HEK293 (cell line): ENCODE measurements at regions not wholly inside any gene's neighbourhood (a gene's known extent, or its start where the extent isn't known, plus 50 kb on each side); places are given as distances from the start of the nearest gene placed in this dataset.
A peak's percentile ranks its signal among the peaks of the same experiment; 100 is the strongest.

ENCODE experiments used
- EGR2 ChIP-seq: fragments of 450-650 bp; formaldehyde crosslinking; IDR thresholded peaks from 2 replicates; pipeline ENCODE4 v1.5.1; 2016; ENCODE audit warnings: low read depth, missing biosample characterization, missing genetic modification characterization
- GFI1B ChIP-seq: fragments of 450-650 bp; formaldehyde crosslinking; IDR thresholded peaks from 2 replicates; pipeline ENCODE4 v1.5.1; 2016; ENCODE audit warnings: missing biosample characterization, missing genetic modification characterization
- HOXC10 ChIP-seq: sonication (generic); formaldehyde crosslinking; IDR thresholded peaks from 2 replicates; pipeline ENCODE4 v1.8.1; 2023; ENCODE audit warnings: mild to moderate bottlenecking, missing genetic modification reagents
- KLF16 ChIP-seq: fragments of 450-650 bp; formaldehyde crosslinking; IDR thresholded peaks from 2 replicates; pipeline ENCODE4 v1.5.1; 2017; ENCODE audit warnings: missing biosample characterization, missing genetic modification characterization
- KLF7 ChIP-seq: fragments of 450-650 bp; formaldehyde crosslinking; IDR thresholded peaks from 2 replicates; pipeline ENCODE4 v1.5.1; 2016; ENCODE audit warnings: missing biosample characterization, missing genetic modification characterization, borderline replicate concordance
- KLF8 ChIP-seq: fragments of 450-650 bp; formaldehyde crosslinking; IDR thresholded peaks from 2 replicates; pipeline ENCODE4 v1.5.1; 2016; ENCODE audit warnings: missing biosample characterization, missing genetic modification characterization
- PBX3 ChIP-seq: sonication (generic); formaldehyde crosslinking; IDR thresholded peaks from 2 replicates; pipeline ENCODE4 v1.8.1; 2022; ENCODE audit warnings: mild to moderate bottlenecking, moderate library complexity, missing genetic modification reagents
- REPIN1 ChIP-seq: fragments of 450-650 bp; formaldehyde crosslinking; IDR thresholded peaks from 2 replicates; pipeline ENCODE4 v1.5.1; 2017; ENCODE audit warnings: missing biosample characterization, missing genetic modification characterization, low read depth
- REST ChIP-seq: fragments of 450-650 bp; formaldehyde crosslinking; IDR thresholded peaks from 2 replicates; pipeline ENCODE4 v1.5.1; 2016; ENCODE audit warnings: missing biosample characterization, missing genetic modification characterization
- SETDB1 ChIP-seq: IDR thresholded peaks from one replicate; pipeline ENCODE4 v1.6.1; 2017; ENCODE audit warnings: mild to moderate bottlenecking, low read length, moderate library complexity, mixed read lengths; ENCODE audit not compliant: insufficient read length
- SP7 ChIP-seq: fragments of 450-650 bp; formaldehyde crosslinking; IDR thresholded peaks from 2 replicates; pipeline ENCODE4 v1.5.1; 2016; ENCODE audit warnings: missing biosample characterization, missing genetic modification characterization
- TCF7L2 ChIP-seq: IDR thresholded peaks from 2 replicates; pipeline ENCODE4 v1.6.1; 2011; ENCODE audit warnings: low read depth, mild to moderate bottlenecking, inconsistent platforms, low read length, moderate library complexity, borderline replicate concordance
- TRIM28 ChIP-seq: IDR thresholded peaks from 2 replicates; pipeline ENCODE4 v1.6.1; 2011; ENCODE audit warnings: low read length, control low read depth, borderline replicate concordance
- ZBTB17 ChIP-seq: fragments of 450-650 bp; formaldehyde crosslinking; IDR thresholded peaks from 2 replicates; pipeline ENCODE4 v1.5.1; 2016; ENCODE audit warnings: missing biosample characterization, missing genetic modification characterization
- ZEB2 ChIP-seq: fragments of 450-650 bp; formaldehyde crosslinking; IDR thresholded peaks from 2 replicates; pipeline ENCODE4 v1.5.1; 2016; ENCODE audit warnings: missing biosample characterization, missing genetic modification characterization
- ZFP37 ChIP-seq: fragments of 450-650 bp; formaldehyde crosslinking; IDR thresholded peaks from 2 replicates; pipeline ENCODE4 v1.5.1; 2016; ENCODE audit warnings: missing biosample characterization, missing genetic modification characterization
- ZIC2 ChIP-seq: fragments of 450-650 bp; formaldehyde crosslinking; IDR thresholded peaks from 2 replicates; pipeline ENCODE4 v1.5.1; 2016; ENCODE audit warnings: missing biosample characterization, missing genetic modification characterization
- ZNF140 ChIP-seq: fragments of 450-650 bp; formaldehyde crosslinking; IDR thresholded peaks from 2 replicates; pipeline ENCODE4 v1.5.1; 2016; ENCODE audit warnings: missing biosample characterization, missing genetic modification characterization
- ZNF335 ChIP-seq: fragments of 450-650 bp; formaldehyde crosslinking; conservative IDR thresholded peaks from 2 replicates; pipeline ENCODE4 v1.5.1; 2016; ENCODE audit warnings: missing biosample characterization, missing genetic modification characterization
- ZNF362 ChIP-seq: fragments of 450-650 bp; formaldehyde crosslinking; IDR thresholded peaks from 2 replicates; pipeline ENCODE4 v1.5.1; 2016; ENCODE audit warnings: missing biosample characterization, missing genetic modification characterization
- ZNF37A ChIP-seq: fragments of 450-650 bp; IDR thresholded peaks from 2 replicates; pipeline ENCODE4 v1.5.1; 2018; ENCODE audit warnings: missing biosample characterization, missing genetic modification characterization
- ZNF394 ChIP-seq: fragments of 450-650 bp; formaldehyde crosslinking; IDR thresholded peaks from 2 replicates; pipeline ENCODE4 v1.5.1; 2016; ENCODE audit warnings: missing biosample characterization, missing genetic modification characterization, mild to moderate bottlenecking, moderate library complexity, borderline replicate concordance
- ZNF426 ChIP-seq: fragments of 450-650 bp; formaldehyde crosslinking; IDR thresholded peaks from 2 replicates; pipeline ENCODE4 v1.5.1; 2017; ENCODE audit warnings: missing biosample characterization, missing genetic modification characterization, mild to moderate bottlenecking, inconsistent platforms, moderate library complexity
- ZNF529 ChIP-seq: fragments of 450-650 bp; formaldehyde crosslinking; IDR thresholded peaks from 2 replicates; pipeline ENCODE4 v1.5.1; 2017; ENCODE audit warnings: missing genetic modification characterization, missing biosample characterization; ENCODE audit not compliant: insufficient replicate concordance
- ZNF596 ChIP-seq: fragments of 450-650 bp; IDR thresholded peaks from 2 replicates; pipeline ENCODE4 v1.5.0; 2018; ENCODE audit warnings: missing biosample characterization, mild to moderate bottlenecking, missing genetic modification characterization, moderate library complexity
- ZNF692 ChIP-seq: fragments of 450-650 bp; formaldehyde crosslinking; IDR thresholded peaks from 2 replicates; pipeline ENCODE4 v1.5.1; 2016; ENCODE audit warnings: missing biosample characterization, missing genetic modification characterization
- TF ChIP-seq, protein P1 (sequence below): fragments of 450-650 bp; formaldehyde crosslinking; IDR thresholded peaks from 2 replicates; pipeline ENCODE4 v1.5.1; 2016; ENCODE audit warnings: missing biosample characterization, missing genetic modification characterization
- TF ChIP-seq, protein P2 (sequence below): fragments of 450-650 bp; formaldehyde crosslinking; IDR thresholded peaks from 2 replicates; pipeline ENCODE4 v1.5.1; 2016; ENCODE audit warnings: missing biosample characterization, missing genetic modification characterization, low read depth
- TF ChIP-seq, protein P3 (sequence below): fragments of 450-650 bp; formaldehyde crosslinking; optimal IDR thresholded peaks from 2 replicates; pipeline ENCODE3; 2016; ENCODE audit warnings: missing biosample characterization, mild to moderate bottlenecking, missing genetic modification characterization

DNA sequence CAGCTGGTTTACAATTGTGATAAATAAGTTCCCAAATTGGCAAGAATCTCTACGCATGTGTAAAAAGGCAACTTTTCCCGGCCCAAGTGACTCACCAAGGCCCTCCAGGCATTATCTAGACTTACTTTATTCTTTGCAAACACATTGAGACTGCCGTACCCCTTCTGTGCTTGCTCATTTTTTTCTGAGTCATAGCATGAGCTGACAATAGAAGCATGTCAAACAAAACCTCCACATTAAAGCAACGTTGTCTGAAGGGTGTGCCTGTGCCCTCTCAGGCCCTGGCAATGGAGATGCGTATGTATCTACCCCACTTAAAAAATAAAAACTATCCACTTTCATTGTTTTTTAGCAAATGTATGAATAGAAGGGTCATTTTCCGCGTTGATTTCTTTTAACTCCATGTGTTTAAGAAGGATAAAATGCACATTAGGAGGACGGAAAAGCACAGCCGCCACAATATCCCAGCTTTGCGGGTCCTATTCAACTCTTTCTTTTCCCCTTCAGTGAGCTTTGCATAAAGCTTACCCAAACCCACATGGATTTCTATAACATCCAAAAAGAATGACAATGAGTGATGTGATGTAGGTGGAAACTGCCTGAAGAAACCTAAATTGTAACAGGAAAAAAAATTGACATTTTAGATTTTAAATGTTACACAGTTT is 298.2 kb downstream of the CDCA7 start (continued):
- TF ChIP-seq, protein P1, sequence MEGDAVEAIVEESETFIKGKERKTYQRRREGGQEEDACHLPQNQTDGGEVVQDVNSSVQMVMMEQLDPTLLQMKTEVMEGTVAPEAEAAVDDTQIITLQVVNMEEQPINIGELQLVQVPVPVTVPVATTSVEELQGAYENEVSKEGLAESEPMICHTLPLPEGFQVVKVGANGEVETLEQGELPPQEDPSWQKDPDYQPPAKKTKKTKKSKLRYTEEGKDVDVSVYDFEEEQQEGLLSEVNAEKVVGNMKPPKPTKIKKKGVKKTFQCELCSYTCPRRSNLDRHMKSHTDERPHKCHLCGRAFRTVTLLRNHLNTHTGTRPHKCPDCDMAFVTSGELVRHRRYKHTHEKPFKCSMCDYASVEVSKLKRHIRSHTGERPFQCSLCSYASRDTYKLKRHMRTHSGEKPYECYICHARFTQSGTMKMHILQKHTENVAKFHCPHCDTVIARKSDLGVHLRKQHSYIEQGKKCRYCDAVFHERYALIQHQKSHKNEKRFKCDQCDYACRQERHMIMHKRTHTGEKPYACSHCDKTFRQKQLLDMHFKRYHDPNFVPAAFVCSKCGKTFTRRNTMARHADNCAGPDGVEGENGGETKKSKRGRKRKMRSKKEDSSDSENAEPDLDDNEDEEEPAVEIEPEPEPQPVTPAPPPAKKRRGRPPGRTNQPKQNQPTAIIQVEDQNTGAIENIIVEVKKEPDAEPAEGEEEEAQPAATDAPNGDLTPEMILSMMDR: no peak
- TF ChIP-seq ZNF335 (tag by site-specific recombination): peak; percentile 75
- TF ChIP-seq ZNF362 (tag by site-specific recombination): peak; percentile 49; the same call in 1 of the 2 replicates
- no peak for TF ChIP-seq KLF16 (tag by site-specific recombination)
- TF ChIP-seq, protein P2, sequence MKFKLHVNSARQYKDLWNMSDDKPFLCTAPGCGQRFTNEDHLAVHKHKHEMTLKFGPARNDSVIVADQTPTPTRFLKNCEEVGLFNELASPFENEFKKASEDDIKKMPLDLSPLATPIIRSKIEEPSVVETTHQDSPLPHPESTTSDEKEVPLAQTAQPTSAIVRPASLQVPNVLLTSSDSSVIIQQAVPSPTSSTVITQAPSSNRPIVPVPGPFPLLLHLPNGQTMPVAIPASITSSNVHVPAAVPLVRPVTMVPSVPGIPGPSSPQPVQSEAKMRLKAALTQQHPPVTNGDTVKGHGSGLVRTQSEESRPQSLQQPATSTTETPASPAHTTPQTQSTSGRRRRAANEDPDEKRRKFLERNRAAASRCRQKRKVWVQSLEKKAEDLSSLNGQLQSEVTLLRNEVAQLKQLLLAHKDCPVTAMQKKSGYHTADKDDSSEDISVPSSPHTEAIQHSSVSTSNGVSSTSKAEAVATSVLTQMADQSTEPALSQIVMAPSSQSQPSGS (tag by site-specific recombination): no peak
- TF ChIP-seq ZEB2 (tag by site-specific recombination): peak; percentile 51; the same call in 1 of the 2 replicates
- no peak for TF ChIP-seq PBX3
- TF ChIP-seq ZNF140 (tag by site-specific recombination): no peak
- TF ChIP-seq TCF7L2: no peak
- no peak for TF ChIP-seq HOXC10 (CRISPR knock-in tag)
- no peak for TF ChIP-seq KLF7 (tag by site-specific recombination)
- TF ChIP-seq KLF8: no peak
- TF ChIP-seq EGR2 (tag by site-specific recombination): no peak
- peak; percentile 82 for TF ChIP-seq ZNF692
- TF ChIP-seq ZNF529 (tag by site-specific recombination): no peak
- TF ChIP-seq REST (tag by site-specific recombination): no peak
- no peak for TF ChIP-seq ZFP37
- no peak for TF ChIP-seq GFI1B (tag by site-specific recombination)
- no peak for TF ChIP-seq REPIN1 (tag by site-specific recombination)
- TF ChIP-seq, protein P3, sequence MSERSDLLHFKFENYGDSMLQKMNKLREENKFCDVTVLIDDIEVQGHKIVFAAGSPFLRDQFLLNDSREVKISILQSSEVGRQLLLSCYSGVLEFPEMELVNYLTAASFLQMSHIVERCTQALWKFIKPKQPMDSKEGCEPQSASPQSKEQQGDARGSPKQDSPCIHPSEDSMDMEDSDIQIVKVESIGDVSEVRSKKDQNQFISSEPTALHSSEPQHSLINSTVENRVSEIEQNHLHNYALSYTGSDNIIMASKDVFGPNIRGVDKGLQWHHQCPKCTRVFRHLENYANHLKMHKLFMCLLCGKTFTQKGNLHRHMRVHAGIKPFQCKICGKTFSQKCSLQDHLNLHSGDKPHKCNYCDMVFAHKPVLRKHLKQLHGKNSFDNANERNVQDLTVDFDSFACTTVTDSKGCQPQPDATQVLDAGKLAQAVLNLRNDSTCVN (tag by site-specific recombination): no peak
- 0 out of 2 replicates have a peak, but pooled peaks have one; percentile 26 for TF ChIP-seq ZNF394 (tag by site-specific recombination)
- no peak for TF ChIP-seq ZNF596
- no peak for TF ChIP-seq ZNF426 (tag by site-specific recombination)
- TF ChIP-seq TRIM28: peak; percentile 81
- no peak for TF ChIP-seq ZIC2 (tag by site-specific recombination)
- TF ChIP-seq ZBTB17 (tag by site-specific recombination): no peak
- TF ChIP-seq SP7 (tag by site-specific recombination): peak; percentile 51; the same call in 1 of the 2 replicates
- TF ChIP-seq SETDB1: no peak
- TF ChIP-seq ZNF37A (tag by site-specific recombination): no peak
